ENCODE measurements at regions not wholly inside any gene's neighbourhood (a gene's known extent, or its start where the extent isn't known, plus 50 kb on each side); places are given as distances from the start of the nearest gene placed in this dataset.

GRCh38 chr4:22921936-22922335 is 229.2 kb downstream of the GBA3 start:
- no peak for DNase-seq

GRCh38 chr4:22911285-22911684 is 218.5 kb downstream of the GBA3 start:
- DNase-seq = no peak

- DNase-seq = no peak
Measured at GRCh38 chr4:22910200-22910599, 217.5 kb downstream of the GBA3 start.

GRCh38 chr4:22906045-22906444 is 213.3 kb downstream of the GBA3 start:
- no peak for DNase-seq

- DNase-seq = no peak
Measured at GRCh38 chr4:22903913-22904312, 211.2 kb downstream of the GBA3 start.

- DNase-seq = no peak
Measured at GRCh38 chr4:22901631-22902030, 208.9 kb downstream of the GBA3 start.

- DNase-seq = no peak
Measured at GRCh38 chr4:22900876-22901275, 208.1 kb downstream of the GBA3 start.

GRCh38 chr4:22897520-22898108 is 204.9 kb downstream of the GBA3 start:
- DNase-seq = no peak

- DNase-seq = no peak
Measured at GRCh38 chr4:22895482-22895881, 202.7 kb downstream of the GBA3 start.

- no peak for DNase-seq
Measured at GRCh38 chr4:22884157-22884556, 191.4 kb downstream of the GBA3 start.

- no peak for DNase-seq
Measured at GRCh38 chr4:22881411-22881810, 188.7 kb downstream of the GBA3 start.

GRCh38 chr4:22877486-22878052 is 184.8 kb downstream of the GBA3 start:
- DNase-seq = no peak

GRCh38 chr4:22876270-22876669 is 183.5 kb downstream of the GBA3 start:
- DNase-seq = no peak

- DNase-seq = no peak
Measured at GRCh38 chr4:22875587-22876257, 183.0 kb downstream of the GBA3 start.

GRCh38 chr4:22874334-22874912 is 181.7 kb downstream of the GBA3 start:
- no peak for DNase-seq

- DNase-seq = no peak
Measured at GRCh38 chr4:22873899-22874298, 181.2 kb downstream of the GBA3 start.

- no peak for DNase-seq
Measured at GRCh38 chr4:22870847-22871449, 178.2 kb downstream of the GBA3 start.

- no peak for DNase-seq
Measured at GRCh38 chr4:22869235-22869634, 176.5 kb downstream of the GBA3 start.

Measured in GOT3 (cell line).